GM18499 (cell line): ENCODE measurements at regions not wholly inside any gene's neighbourhood (a gene's known extent, or its start where the extent isn't known, plus 50 kb on each side); places are given as distances from the start of the nearest gene placed in this dataset.
"Not testable (repeated sequence)": the region's sequence is repeated elsewhere in the genome, so short reads cannot be mapped to it uniquely, and the experiment has no call there.

Experiments used
- ATAC-seq: cut with Tn5 transposase; IDR thresholded peaks from one replicate; pipeline ENCODE4 v1.9.1; 2021; ENCODE audit warnings: moderate number of reproducible peaks; ENCODE audit not compliant: insufficient read depth, unreplicated experiment

DNA sequence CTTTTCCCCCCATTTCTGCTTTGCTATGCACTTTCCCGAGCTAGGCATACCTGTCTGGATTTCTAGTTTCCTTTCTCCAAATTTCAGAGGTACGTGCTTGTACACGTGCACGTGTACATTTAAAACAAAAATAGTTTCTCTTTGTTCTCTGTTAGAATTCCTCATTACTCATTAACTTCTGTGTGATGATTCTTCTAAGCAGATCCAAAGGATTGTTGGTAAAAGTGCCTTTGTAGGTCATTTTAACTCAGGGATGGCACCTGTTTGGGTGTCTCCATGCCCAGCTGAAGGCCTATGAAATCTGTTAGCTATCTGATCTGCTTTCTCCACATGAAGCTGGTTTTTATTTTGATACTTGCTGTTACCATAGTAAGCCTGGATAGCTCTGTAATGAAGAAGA lies 264.3 kb downstream of the LPIN1 start:
- ATAC-seq = no peak

DNA sequence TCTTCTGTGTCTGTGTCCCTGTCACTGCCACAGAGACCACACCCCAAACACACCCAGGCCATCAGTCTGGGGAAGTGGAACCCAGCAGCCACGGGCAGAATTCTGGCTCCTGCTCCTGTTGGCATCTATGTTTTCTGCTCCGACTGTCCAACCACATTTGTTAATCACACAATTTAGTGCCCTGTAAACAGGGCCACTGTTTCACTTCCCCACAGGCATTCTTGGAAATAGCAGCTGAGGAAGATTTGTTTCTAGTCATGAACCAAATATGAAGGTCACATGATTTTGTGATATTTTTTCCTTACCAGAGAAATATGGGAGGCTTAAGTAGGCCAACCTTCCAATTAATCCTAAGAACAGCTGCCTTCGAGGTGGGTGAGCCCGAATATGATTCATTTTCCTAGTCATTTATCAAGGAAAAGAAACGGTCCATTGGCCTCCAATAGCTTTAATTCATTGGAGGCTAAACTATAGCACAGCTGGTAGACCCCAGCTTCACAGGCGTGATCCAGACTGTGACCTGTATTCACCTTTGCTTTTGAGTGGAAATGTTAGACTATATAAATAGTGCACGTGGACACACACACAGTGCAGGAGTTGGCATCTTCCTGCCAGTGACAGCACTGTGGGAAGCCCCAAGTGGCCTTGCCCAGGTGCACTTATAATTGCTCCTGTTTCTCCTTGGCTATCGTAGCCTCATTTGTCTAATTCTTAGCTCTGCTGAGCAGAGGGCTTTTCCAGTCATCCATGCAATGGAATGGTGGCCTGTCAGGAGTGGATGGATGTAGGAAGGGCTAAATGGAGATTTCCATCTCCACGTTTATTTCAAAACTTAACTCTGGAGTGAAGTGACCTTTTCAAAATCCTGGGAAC lies 267.9 kb downstream of the LPIN1 start:
- no peak for ATAC-seq

DNA sequence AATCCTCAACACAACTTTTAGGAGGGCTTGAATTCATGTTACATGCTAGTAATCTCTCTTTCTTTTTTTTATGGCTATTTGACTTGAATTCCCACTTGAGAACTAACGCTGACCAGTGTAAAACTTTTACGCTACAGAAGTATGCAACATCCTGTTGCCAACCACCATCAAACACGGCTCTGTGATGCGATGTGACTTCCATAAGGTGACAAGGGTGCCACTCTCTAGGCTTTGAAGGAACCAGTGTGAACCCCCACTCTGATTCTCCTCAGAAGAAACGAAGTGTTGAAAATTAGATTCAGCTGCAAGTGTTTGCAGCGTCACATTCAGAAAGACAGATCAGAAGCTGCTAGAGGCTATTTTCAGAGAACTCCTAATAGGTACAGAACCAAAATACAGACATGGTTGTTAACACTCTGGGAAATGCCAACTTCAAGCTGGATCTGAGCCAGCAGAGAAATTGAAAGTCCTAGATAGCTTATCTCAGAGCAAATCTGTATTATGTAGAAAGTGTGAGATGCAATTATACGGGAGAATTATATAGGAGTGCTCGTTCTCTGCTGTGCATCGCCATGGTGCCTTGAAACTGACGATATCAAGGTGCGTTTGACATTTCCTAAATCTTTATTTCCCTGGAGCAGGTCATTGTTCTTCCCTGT lies 271.2 kb downstream of the LPIN1 start:
- ATAC-seq = no peak

DNA sequence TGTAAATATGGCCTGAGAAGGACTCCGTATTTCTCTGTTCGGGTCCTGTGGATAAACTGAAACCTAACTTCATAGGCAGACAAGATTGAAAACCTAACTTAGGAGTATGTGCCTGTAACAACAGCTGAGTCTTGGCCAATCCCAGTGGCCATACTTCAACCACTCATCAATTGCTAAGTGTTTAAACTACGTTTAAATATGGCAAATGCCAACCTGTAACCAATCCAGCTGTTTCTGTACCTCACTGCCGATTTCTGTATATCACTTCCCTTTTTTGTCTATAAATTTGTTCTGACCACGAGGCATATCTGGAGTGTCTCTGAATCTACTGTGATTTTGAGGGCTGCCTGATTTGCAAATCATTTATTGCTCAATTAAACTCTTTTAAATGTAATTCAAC lies 272.3 kb downstream of the LPIN1 start:
- ATAC-seq = not testable (repeated sequence)

DNA sequence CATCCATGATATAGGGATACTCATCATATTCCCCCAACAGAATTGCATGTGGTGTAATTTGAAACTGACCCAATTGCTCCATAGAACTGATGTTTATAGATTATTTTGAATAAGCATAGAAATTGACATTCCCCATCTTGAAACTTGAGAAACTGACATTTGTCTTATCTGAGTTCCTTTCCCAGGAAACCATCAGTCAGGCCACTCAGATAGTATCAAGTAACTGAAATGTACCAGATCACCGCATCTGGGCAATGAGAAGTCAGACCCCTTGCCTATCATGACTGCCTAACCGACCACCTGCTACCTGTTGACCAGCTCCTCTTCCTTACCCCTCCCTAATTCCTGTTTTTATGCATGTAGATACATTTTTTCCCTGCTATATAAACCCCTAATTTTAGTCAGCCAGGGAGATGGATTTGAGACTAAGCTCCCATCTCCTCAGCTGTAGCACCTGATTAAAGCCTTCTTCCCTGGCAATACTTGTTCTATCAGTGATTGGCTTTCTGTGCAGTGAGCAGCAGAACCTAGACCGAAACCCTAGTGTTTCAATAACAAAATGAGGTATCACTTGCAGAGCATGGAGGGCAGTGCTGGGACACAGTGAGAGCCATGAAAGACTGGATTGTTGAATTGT lies 274.5 kb downstream of the LPIN1 start:
- no peak for ATAC-seq

DNA sequence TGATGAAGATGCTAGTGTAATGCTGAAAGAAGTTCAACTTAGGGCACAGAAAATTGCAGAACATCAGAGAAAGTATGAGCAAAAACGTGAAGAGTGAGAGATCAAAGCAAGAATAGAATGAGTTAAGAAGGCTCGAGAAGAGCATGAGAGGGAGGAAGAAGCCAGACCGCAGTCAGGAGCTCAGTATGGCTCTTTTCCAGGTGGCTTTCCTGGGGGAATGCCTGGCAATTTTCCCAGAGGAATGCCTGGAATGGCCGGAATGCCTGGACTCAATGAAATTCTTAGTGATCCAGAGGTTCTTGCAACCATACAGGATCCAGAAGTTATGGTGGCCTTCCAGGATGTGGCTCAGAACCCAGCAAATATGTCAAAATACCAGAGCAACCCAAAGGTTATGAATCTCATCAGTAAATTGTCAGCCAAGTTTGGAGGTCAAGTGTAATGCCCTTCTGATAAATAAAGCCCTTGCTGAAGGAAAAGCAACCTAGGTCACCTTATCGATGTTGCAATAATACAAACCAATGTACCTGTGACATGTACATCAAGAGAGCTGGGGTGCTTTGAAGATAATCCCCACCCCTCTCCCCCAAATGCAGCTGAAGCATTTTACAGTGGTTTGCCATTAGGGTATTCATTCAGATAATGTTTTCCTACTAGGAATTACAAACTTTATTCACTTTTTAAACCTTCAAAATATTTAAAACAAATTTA lies 277.9 kb downstream of the LPIN1 start:
- ATAC-seq = not testable (repeated sequence)

DNA sequence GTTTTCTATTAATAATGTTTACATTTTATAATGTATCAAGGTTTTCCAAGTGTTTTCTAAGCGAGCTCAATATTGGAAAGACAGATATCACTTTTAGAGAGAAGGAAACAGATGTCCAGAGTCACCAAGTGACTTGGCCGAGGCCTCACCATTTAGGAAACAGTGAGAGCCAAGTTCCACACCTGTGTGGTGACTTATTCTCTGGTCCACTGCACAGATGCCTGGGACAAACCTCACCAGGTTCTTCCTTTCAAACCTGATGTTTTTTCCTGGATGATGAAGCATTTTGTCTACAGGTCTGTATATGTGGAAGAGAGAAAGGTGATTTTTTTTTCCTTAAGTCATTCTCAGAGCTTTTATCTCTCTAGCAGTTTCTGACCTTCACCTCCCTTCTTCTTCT lies 280.7 kb downstream of the LPIN1 start:
- no peak for ATAC-seq

DNA sequence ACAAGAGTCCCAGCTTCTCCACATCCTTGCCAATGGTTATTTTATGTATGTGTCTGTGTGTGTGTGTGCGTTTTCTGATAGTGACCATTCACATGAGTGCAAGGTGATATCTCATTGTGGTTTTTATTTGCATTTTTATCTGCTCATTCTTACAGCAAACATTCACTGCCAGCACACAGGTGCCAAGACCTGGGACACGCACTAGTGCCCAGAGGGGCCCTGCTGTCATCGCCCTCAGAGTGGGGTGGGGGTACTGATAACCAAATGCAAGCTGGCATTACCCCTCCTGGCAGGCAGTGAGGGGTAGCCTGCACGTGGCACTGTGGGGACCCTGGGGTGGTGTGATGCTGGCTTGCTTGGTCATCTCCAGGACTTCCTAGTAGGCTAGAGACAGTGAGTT lies 285.4 kb downstream of the LPIN1 start:
- no peak for ATAC-seq

DNA sequence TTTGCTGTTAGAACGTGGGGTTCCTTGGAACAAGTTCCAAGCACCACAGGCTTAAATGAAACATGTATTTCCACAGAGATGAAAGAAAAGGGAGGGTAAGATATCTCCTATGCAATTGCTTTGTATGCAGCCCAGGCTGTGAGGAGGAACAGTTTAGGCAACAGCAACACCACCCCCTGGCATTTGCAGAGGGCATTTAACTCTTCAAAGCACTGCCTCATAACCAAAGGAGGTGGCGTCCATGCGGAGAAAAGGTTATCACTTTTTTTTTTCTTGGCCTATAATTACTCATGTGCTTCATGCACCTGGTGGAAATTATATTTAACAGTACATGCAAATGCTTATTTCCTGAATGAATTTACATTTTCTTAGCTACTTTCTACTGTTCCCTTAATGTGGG lies 286.0 kb downstream of the LPIN1 start:
- peak; percentile 56 for ATAC-seq

DNA sequence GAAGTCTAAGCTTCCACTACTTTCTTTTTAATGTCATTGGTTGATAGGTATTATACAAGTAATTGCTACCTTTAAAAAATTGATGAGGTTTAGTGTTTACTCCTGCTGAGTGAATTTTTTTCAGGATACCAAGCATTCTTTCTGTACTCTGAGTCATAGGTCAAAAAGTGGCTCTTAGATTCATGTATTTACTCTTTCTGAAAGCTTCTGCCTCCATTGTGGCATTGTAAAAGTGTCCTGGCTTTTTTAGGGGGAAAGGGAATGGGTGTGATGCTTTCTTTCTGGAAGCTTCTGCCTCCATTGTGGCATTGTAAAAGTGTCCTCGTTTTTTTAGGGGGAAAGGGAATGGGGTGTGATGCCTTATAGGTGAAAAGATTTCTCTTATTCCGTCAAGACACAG lies 286.5 kb downstream of the LPIN1 start:
- ATAC-seq = no peak

DNA sequence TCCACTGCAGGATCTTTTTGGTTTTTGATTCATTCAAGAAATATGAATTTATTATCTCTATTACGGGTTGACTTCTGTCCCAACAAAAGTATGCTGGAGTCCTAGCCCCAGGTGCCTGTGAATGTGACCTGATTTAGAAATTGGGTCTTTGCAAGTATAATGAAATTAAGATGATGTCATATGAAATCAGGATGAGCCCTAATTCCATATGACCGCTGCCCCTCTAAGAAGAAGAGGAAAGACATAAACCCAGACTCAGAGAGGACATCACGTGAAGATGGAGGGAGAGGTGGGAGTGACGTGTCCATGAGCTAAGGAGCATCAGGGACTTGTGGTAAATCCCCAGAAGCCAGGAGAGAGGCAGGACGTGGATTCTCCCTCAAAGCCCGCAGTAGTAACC lies 287.1 kb downstream of the LPIN1 start:
- no peak for ATAC-seq

DNA sequence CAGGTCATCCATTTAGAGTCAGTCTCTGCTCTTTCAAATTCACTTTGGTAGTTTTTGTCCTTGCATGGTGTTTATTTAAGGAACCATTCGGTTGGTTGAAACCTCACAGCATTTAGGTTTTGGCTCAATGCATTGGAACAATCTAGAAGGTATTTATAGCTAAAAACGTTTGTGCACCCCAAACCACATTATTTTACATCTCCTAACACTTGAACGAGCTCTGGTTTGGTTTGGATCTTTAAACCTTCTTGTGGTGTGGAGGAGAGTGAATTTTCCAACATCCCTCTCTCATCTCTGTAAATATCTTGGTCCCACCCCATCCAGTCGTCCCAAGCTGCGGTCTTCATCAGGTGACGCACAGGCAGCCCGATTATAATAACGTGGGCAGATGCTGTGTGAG lies 287.9 kb downstream of the LPIN1 start:
- no peak for ATAC-seq

DNA sequence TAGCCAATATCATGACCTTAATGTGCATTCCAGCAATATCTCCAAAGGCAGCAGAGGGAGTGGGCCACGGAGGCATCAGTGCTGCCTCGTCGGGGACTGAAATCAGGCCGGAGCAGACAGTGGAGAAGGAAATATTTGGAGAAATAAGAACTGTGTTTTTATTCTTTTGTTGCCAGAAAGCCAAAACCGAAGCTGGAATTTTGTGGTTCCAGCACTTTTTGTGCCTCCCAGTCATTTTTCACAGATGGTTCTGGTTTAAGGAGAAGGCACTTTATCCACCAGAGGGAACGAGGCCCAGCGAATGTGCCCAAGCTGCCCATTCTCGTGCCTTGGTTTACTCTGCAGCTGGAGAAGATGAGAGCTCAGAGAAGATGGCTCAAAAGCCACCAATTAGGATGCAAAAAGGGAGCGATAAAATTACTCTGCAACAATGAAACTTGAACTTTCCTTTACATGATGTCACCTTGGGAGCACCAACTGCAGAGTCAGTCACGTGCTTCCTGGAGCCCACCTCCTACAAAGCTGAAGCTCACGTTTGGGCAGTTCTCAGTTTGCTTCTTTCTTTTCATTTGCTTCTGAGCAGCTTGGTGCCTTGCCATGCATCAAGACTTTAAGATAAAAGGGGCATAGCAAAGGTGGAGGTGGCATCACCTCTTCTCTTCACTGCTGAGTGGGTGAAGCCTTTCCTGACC lies 288.7 kb downstream of the LPIN1 start:
- ATAC-seq = no peak

DNA sequence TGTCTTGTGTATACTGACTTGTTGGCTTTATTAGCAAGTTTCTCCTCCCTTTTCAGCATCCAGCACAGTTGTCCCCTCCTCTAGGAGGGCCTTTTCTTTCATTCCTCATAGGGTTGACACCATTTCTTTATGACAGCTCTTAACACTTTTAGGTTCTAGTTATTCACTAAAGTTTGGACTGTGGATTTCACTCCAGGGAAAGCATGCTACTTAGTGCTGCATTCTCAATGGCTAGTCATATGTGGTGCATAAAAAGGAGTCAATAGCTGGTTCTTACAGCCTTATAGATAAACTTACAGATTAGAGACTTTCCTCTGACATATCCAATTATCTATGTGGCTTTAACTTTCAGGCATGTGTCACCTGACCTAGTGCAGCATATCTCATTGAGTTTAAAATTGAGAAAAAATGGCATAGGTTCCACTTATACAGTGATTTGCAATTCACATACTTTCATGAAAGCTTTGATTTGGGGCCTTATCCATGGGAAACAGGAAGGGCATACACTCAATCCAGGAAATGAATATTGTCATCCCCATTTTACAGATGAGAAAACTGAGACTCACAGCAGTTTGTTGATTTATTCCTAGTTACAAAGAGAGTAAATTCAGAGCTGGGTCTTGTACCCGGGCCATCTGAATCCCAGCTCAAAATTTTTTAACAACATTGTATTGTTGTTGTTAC lies 289.7 kb downstream of the LPIN1 start:
- no peak for ATAC-seq

DNA sequence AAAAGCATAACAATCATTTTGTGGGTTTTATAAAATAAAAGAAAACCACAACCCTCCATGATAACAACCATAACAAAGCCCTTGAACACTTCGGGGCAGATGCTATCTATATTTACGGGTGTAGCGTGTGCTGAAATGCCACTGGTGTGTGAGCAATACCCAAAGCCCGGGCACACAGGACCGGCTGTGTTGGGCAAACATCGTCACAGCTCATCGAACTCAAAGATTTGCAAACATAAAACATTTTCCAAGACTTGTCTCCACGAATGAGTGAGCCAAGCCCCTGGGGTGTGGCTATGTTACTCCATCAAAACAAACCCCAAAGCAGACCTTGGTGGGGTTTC lies 290.2 kb downstream of the LPIN1 start:
- no peak for ATAC-seq

DNA sequence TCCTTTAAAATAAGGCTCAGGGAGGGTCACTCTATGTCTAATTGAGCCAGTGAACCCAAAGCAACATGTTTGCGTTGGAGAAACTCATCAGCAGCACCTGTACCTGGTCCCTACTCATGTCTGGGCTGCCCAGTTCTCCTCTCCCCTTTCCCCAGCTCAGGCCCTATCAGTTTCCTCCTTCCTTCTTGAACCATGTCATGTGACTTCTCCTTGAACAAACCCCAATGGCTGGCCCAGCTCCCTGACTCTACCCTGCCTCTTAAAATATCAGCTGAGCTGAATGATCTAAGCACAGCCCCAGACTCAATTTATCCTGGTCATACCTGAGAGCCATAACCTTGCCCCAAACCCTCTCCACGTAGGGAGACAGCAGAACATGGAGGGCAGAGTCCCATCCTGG lies 290.9 kb downstream of the LPIN1 start:
- ATAC-seq = no peak

DNA sequence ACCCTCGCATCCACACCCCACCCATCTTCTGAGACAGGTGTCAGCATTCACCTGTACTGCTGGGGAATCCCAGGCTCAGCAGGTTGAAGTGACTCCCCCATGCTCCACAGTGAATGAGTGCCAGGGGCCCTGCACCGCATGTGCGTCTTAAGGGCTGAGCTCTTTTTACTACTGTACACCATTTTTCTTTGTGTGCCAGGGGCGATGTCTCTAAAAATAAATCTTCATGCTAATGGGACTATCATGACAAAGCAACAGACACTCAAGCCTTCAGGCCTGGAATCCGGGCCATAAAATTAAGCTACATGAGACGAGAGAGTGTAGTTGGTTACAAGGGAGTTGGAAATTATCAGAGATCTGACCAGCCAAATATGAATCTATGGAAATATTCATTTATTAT lies 294.8 kb downstream of the LPIN1 start:
- ATAC-seq = no peak

DNA sequence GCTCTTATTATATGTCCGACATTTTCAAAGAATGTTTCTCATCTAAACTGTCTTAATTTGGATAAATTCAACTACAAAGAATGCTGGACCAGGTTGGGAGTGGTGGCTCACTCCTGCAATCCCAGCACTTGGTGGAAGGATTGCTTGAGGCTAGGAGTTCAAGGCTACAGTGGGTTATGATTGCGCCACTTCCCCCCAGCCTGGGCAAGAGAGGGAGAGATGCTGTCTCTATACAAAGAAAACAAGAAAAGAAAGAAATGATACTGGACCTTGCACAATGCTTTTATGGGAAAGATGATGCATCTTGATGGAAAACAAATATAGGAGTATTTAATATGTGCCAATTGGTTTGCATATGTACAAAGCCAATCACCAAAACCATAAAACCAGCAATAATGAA lies 296.7 kb downstream of the LPIN1 start:
- ATAC-seq = no peak

DNA sequence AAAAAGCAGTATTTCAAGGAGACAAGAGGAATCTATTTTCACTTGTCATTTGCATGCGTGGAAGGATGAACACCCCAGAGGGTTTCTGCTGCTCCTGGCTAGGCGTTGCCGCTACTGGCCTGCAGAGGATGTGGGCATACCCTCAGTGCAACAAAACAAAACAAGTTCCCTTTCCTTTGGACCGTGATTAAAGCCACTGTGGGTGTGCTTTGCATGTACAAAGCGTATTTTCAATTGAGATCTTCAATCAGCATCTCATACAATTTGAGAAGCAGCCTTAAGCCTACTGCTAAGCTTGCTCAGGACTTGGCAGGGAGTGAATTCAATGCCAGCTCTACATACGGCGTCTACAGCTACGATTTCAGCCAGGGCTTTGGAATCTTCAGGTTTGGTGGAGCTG lies 298.4 kb downstream of the LPIN1 start:
- peak; percentile 62 for ATAC-seq

DNA sequence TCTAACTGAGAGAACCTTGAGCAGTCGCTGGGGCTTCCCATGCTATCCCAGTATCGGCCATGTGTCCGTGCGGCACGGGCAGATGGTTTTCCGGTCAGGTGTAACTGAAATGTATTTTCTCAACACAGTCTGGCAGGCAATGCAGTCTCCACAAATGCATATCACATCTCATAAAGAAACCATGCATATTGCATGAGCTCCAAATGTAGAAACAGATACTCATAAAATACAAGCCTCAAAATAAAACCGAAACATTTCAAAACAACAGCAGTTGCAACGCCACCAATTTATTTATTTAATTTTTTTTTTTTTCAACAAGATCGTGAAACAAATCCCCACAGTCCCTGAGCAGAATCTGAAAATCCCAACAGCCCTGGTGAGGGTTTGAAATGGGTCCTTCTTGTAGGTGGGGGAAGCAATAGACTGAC lies 299.4 kb downstream of the LPIN1 start:
- no peak for ATAC-seq
